Loucy (cell line): ENCODE measurements at regions not wholly inside any gene's neighbourhood (a gene's known extent, or its start where the extent isn't known, plus 50 kb on each side); places are given as distances from the start of the nearest gene placed in this dataset.

Source experiments
- CTCF ChIP-seq: fragments of 200-600 bp; sonication (generic); conservative IDR thresholded peaks from 2 replicates; pipeline ENCODE4 v1.5.1; 2014; ENCODE audit warnings: mild to moderate bottlenecking, antibody characterized with exemption, low read length
- EZH2phosphoT487 ChIP-seq: fragments of 200-600 bp; IDR thresholded peaks from 2 replicates; pipeline ENCODE4 v1.6.1; 2018; ENCODE audit warnings: antibody characterized with exemption, mild to moderate bottlenecking, moderate library complexity, borderline replicate concordance

GRCh38 chr11:95589893-95590612 lies 199.5 kb downstream of the FAM76B start:
- TF ChIP-seq EZH2phosphoT487, result no peak
- no peak for TF ChIP-seq CTCF
